ENCODE measurements at regions not wholly inside any gene's neighbourhood (a gene's known extent, or its start where the extent isn't known, plus 50 kb on each side); places are given as distances from the start of the nearest gene placed in this dataset.
"Not testable (repeated sequence)": the region's sequence is repeated elsewhere in the genome, so short reads cannot be mapped to it uniquely, and the experiment has no call there.

DNA sequence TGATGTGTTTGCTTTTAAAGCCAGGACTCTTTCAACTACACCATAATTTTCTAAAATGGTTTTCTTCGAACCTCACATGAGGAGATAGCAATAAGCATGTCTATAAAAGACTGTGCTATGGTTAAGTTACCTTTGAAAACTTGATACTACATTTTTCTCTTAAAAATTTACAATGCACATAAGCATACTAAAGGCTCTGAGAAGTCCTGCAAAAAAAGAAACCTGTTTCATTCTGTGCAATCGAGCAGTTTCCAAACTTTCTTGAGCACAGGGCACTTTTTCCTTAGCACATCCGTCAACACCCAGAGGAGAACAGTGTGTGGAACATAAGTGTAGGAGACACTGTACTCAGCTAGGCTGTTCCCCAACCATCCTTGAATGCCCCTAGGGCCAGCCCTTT, 144.1 kb upstream of the ARHGAP20 start:
- DNase-seq (ENCODE audit: low spot score) = no peak
- in situ Hi-C loops (cut with MboI; ENCODE audit: low pct_unique_long_range_greater_than_20kb, low sequenced_read_pairs, unreplicated experiment) = no loop called here
- no peak for TF ChIP-seq CTCF (IDR thresholded peaks at IDR 0.05; ENCODE audit: extremely low read depth, insufficient read depth, missing control alignments)

GRCh38 chr11:110855191-110855590, 143.0 kb upstream of the ARHGAP20 start:
- no peak for TF ChIP-seq CTCF (IDR thresholded peaks at IDR 0.05; ENCODE audit: extremely low read depth, insufficient read depth, missing control alignments)

DNA sequence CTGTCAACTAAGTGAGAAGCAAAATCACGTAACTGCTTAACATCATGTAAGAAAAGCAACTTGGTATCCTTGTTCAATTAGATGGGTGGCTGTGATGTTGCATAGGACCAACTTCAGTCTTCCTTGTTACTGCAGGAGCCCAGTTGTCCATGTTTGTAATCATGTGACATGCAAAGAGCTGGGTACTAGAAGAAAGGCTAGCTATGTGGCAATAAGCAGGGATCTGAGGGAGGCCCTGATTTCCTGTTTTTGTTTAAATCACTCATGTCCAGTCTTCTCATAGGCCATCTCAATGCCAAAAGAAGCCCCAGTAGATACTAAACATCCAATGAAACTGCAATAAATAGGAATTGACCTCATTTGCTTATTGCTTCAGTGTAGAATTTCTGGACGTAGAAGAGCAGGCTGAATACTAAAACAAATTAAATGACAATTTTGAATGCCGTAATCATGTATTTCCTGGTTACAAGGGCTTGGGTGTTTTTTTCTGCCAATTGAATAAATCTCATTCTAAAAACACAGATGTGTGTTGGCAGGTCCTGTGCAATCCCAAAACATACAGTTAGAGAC, 140.8 kb upstream of the ARHGAP20 start:
- TF ChIP-seq CTCF (IDR thresholded peaks at IDR 0.05; ENCODE audit: extremely low read depth, insufficient read depth, missing control alignments) = no peak
- no peak for DNase-seq (ENCODE audit: low spot score)

More at GRCh38 chr11:110855191-110855590, 143.0 kb upstream of the ARHGAP20 start:
- no peak for DNase-seq (ENCODE audit: low spot score)
- in situ Hi-C loops (cut with MboI; ENCODE audit: low pct_unique_long_range_greater_than_20kb, low sequenced_read_pairs, unreplicated experiment) = no loop called here

DNA sequence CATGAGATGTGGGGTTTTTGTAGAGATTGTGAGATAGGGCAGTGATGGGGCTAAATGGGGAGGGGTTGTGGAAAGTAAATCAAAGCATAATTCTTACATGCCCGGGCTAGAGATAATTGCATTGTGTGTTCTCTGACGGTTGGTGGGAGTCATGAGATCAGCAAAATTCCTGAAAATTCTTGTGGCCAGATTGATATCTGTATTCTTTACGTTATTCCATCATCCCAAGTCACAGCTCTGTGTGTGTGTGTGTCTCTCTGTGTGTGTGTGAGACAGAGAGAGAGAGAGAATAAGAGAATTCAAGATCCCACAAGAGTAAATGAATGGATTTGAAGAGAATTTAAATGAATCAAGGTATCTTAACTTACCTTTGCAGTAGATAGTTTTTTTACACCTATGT, 138.6 kb upstream of the ARHGAP20 start:
- in situ Hi-C loops (cut with MboI; ENCODE audit: low pct_unique_long_range_greater_than_20kb, low sequenced_read_pairs, unreplicated experiment) = no loop called here
- no peak for TF ChIP-seq CTCF (IDR thresholded peaks at IDR 0.05; ENCODE audit: extremely low read depth, insufficient read depth, missing control alignments)
- DNase-seq (ENCODE audit: low spot score) = no peak

More for the DNA sequence above, 140.8 kb upstream of the ARHGAP20 start:
- in situ Hi-C loops (cut with MboI; ENCODE audit: low pct_unique_long_range_greater_than_20kb, low sequenced_read_pairs, unreplicated experiment) = no loop called here

DNA sequence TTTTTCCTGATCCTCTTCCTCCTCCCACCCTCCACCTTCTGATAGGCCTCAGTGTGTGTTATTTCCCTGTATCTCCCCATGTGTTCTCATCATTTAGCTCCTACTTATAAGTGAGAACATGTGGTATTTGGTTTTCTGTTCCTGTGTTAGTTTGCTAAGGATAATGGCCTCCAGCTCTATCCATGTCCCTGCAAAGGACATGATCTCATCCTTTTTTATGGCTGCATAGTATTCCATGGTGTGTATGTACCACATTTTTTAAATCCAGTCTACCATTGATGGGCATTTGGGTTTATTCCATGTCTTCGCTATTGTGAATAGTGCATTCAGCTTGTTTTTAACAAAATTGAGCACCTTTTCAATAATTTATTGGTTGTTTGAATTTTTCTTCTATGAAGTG, 130.8 kb upstream of the ARHGAP20 start:
- in situ Hi-C loops (cut with MboI; ENCODE audit: low pct_unique_long_range_greater_than_20kb, low sequenced_read_pairs, unreplicated experiment); DNase-seq (ENCODE audit: low spot score): not testable (repeated sequence)

GRCh38 chr11:110838808-110839207, 126.6 kb upstream of the ARHGAP20 start:
- DNase-seq (ENCODE audit: low spot score) = no peak
- TF ChIP-seq CTCF (IDR thresholded peaks at IDR 0.05; ENCODE audit: extremely low read depth, insufficient read depth, missing control alignments) = no peak
- in situ Hi-C loops (cut with MboI; ENCODE audit: low pct_unique_long_range_greater_than_20kb, low sequenced_read_pairs, unreplicated experiment) = no loop called here

GRCh38 chr11:110837603-110838002, 125.4 kb upstream of the ARHGAP20 start:
- DNase-seq (ENCODE audit: low spot score) = no peak
- no peak for TF ChIP-seq CTCF (IDR thresholded peaks at IDR 0.05; ENCODE audit: extremely low read depth, insufficient read depth, missing control alignments)
- in situ Hi-C loops (cut with MboI; ENCODE audit: low pct_unique_long_range_greater_than_20kb, low sequenced_read_pairs, unreplicated experiment) = no loop called here
